ENCODE measurements at regions not wholly inside any gene's neighbourhood (a gene's known extent, or its start where the extent isn't known, plus 50 kb on each side); places are given as distances from the start of the nearest gene placed in this dataset.

DNA sequence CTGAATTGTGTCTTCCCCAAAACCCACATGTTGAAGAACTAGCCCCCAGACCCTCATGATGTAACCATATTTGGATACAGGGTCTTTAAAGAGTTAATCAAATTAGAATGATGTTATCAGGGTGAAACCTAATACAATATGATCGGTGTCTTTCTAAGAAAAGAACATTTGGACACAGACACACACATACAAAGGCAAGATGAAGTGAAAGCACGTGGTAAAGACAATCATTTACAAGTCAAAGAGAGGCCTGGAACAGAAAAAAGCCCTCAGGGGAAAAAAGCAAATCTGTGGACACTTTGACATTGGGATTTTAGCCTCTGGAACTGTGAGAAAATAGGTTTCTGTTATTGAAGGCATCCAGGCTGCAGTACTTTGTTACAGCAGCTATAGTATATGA, 733.4 kb downstream of the JRKL start:
- DNase-seq (ENCODE audit: low spot score) (no peak), ATAC-seq (ENCODE audit: low FRiP score) (no peak)
- no peak for TF ChIP-seq CTCF (IDR thresholded peaks at IDR 0.05)

DNA sequence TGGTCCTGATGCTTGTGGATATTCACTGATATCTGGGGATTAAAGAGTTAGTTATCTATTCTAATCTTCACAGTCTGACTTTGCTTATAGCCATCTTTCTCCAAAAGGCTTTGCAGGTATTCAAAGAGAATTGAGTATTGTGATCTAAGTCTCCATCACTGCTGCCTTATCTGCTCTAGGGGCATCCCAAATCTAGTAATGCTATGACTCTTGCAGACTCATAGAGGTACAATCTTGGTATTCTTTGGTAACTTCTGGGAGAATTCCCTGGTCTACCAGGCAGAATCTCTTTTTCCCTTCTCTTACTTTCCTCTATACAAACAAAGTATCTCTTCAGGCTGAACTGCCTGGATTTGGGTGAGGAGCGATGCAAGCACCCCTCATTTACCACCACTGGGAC, 746.3 kb downstream of the JRKL start:
- no peak for TF ChIP-seq CTCF (IDR thresholded peaks at IDR 0.05)
- ATAC-seq (ENCODE audit: low FRiP score) (no peak), DNase-seq (ENCODE audit: low spot score) (no peak)

GRCh38 chr11:97140885-97141494, 751.2 kb downstream of the JRKL start:
- ATAC-seq (ENCODE audit: low FRiP score) (no peak), DNase-seq (ENCODE audit: low spot score) (no peak)
- no peak for TF ChIP-seq CTCF (IDR thresholded peaks at IDR 0.05)

- no peak for TF ChIP-seq CTCF (IDR thresholded peaks at IDR 0.05)
- ATAC-seq (ENCODE audit: low FRiP score), result no peak
- DNase-seq (ENCODE audit: low spot score), result no peak
Observed at GRCh38 chr11:97143463-97143862, 753.6 kb downstream of the JRKL start.

DNA sequence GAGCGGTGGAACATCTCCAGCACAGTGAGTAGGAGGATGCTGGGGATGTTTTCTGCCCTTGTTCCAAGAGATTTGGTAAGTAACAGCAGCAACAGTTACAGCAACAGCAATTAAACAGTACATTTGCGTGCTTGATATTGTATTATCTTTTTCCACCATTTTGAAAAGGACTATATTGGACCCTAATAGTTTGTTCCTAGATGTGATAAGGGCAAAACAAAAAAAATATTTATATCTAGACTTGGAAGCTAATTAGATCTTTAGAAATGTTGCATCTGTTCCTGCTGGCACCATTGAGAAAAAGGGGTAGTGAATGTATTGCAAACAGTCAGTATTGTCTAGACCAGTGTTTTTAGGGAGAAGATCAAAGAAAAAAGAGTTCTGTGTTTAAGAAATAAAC, 759.9 kb downstream of the JRKL start:
- DNase-seq (ENCODE audit: low spot score) (no peak), ATAC-seq (ENCODE audit: low FRiP score) (no peak)
- no peak for TF ChIP-seq CTCF (IDR thresholded peaks at IDR 0.05)

- ATAC-seq (ENCODE audit: low FRiP score), result no peak
- no peak for DNase-seq (ENCODE audit: low spot score)
- no peak for TF ChIP-seq CTCF (IDR thresholded peaks at IDR 0.05)
Observed at GRCh38 chr11:97157221-97157740, 767.5 kb downstream of the JRKL start.

DNA sequence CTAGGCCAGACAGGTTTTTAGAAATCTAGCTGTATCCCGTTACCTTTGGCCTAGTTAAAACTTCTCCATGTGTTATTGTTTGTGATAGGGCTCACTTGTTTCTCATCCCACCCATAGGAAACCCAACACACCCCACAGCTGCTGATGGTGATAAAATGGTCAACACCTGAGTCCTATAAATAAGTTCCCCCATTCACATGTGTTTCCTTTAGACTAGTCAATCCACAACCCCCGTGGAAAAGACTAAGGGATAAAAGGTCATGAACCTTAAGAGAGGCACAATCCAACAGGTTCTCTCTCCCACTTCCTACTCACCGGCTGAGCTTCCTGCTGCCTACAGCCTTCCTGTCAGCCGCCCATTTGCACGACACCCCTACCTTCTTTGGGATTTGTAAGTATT, 768.4 kb downstream of the JRKL start:
- no peak for TF ChIP-seq CTCF (IDR thresholded peaks at IDR 0.05)
- DNase-seq (ENCODE audit: low spot score), result no peak
- ATAC-seq (ENCODE audit: low FRiP score), result no peak
